IMR-90 (cell line): ENCODE measurements at regions not wholly inside any gene's neighbourhood (a gene's known extent, or its start where the extent isn't known, plus 50 kb on each side); places are given as distances from the start of the nearest gene placed in this dataset.

Experiments
- ATAC-seq: fragments of 200-7000 bp; cut with Tn5 transposase; 2 replicates; pipeline ENCODE4 v1.9.1; 2020; ENCODE audit warnings: low read depth, mild to moderate bottlenecking, moderate library complexity
- BruUV-seq: library from RNA; stranded (reverse); fragments of 400-500 nt; replicated peaks from 2 replicates; lab custom pipeline; 2021; lab: Mats Ljungman, UMichigan
- CTCF ChIA-PET: fragments of 300-600 bp; formaldehyde crosslinking; extraction: SDS; loops from one replicate; lab custom pipeline; 2021; ENCODE audit warnings: antibody characterized with exemption; lab: Yijun Ruan, JAX
- POLR2A ChIA-PET: fragments of 300-600 bp; sonication (Branson Sonifier 250); formaldehyde crosslinking; loops from one replicate; lab custom pipeline; 2022; ENCODE audit warnings: antibody characterized with exemption; ENCODE audit not compliant: unreplicated experiment; lab: Charles Lee
- DNase-seq: peaks from one replicate; pipeline ENCODE4 v3.0.0; 2013
- H2AFZ ChIP-seq: replicated peaks from 2 replicates; pipeline ENCODE3; 2013; ENCODE audit warnings: low read length, mild to moderate bottlenecking; ENCODE audit not compliant: poor library complexity
- H2AK5ac ChIP-seq: 2 replicates; pipeline ENCODE4 v1.6.1; 2013; ENCODE audit warnings: low read depth, low read length, inconsistent platforms
- H2AK9ac ChIP-seq: replicated peaks from 2 replicates; pipeline ENCODE3; 2013; ENCODE audit warnings: mild to moderate bottlenecking, low read depth, low read length, moderate library complexity; ENCODE audit not compliant: poor library complexity
- H2BK120ac ChIP-seq: 2 replicates; pipeline ENCODE4 v1.6.1; 2013; ENCODE audit warnings: low read depth, low read length, inconsistent platforms
- H2BK15ac ChIP-seq: 3 replicates; pipeline ENCODE4 v1.6.1; 2013; ENCODE audit warnings: low read depth, low read length, inconsistent platforms
- H2BK20ac ChIP-seq: 2 replicates; pipeline ENCODE4 v1.6.1; 2013; ENCODE audit warnings: low read depth, mild to moderate bottlenecking, inconsistent platforms, low read length, moderate library complexity
- H2BK5ac ChIP-seq: 2 replicates; pipeline ENCODE4 v1.6.1; 2013; ENCODE audit warnings: mild to moderate bottlenecking, low read depth, low read length, inconsistent platforms; ENCODE audit not compliant: poor library complexity, severe bottlenecking
- H3K14ac ChIP-seq: replicated peaks from 2 replicates; pipeline ENCODE4 v1.6.1; 2013; ENCODE audit warnings: low read depth, low read length, inconsistent platforms
- H3K18ac ChIP-seq: 2 replicates; pipeline ENCODE4 v1.6.1; 2013; ENCODE audit warnings: low read depth, low read length, control low read depth
- H3K23ac ChIP-seq: 2 replicates; pipeline ENCODE4 v1.6.1; 2013; ENCODE audit warnings: low read depth, low read length, inconsistent platforms
- H3K27ac ChIP-seq: 2 replicates; pipeline ENCODE4 v1.5.1; 2013; ENCODE audit warnings: mild to moderate bottlenecking, control low read depth, low read length; ENCODE audit not compliant: insufficient read depth
- H3K27me3 ChIP-seq: 2 replicates; pipeline ENCODE4 v1.6.1; 2013; ENCODE audit warnings: low read length; ENCODE audit not compliant: control insufficient read depth, insufficient read depth
- H3K36me3 ChIP-seq: 2 replicates; pipeline ENCODE4 v1.6.1; 2013; ENCODE audit warnings: low read length, mixed read lengths; ENCODE audit not compliant: control insufficient read depth, insufficient read depth
- H3K4ac ChIP-seq: 2 replicates; pipeline ENCODE4 v1.6.1; 2013; ENCODE audit warnings: low read depth, low read length, inconsistent platforms
- H3K4me1 ChIP-seq: 2 replicates; pipeline ENCODE4 v1.6.1; 2013; ENCODE audit warnings: low read length, mixed read lengths; ENCODE audit not compliant: control insufficient read depth, insufficient read depth
- H3K4me2 ChIP-seq: 2 replicates; pipeline ENCODE4 v1.6.1; 2013; ENCODE audit warnings: low read depth, mild to moderate bottlenecking, control low read depth, low read length, moderate library complexity
- H3K4me3 ChIP-seq: 2 replicates; pipeline ENCODE4 v1.5.1; 2013; ENCODE audit warnings: low read depth, mild to moderate bottlenecking, control low read depth, low read length, moderate library complexity; ENCODE audit not compliant: insufficient read depth
- H3K56ac ChIP-seq: 2 replicates; pipeline ENCODE4 v1.6.1; 2013; ENCODE audit warnings: low read length, inconsistent platforms; ENCODE audit not compliant: insufficient read depth; ENCODE audit errors: extremely low read depth
- H3K79me1 ChIP-seq, 2 experiments: 2 replicates each; pipeline ENCODE4 v1.6.1; 2013; ENCODE audit warnings: low read length in 2 of 2, inconsistent platforms in 1 of 2, low read depth in 1 of 2
- H3K9ac ChIP-seq: 2 replicates; pipeline ENCODE4 v1.6.1; 2013; ENCODE audit warnings: low read depth, low read length, control low read depth
- H3K9me1 ChIP-seq: 2 replicates; pipeline ENCODE4 v1.6.1; 2013; ENCODE audit warnings: low read length, inconsistent platforms; ENCODE audit not compliant: insufficient read depth
- H3K9me3 ChIP-seq: 2 replicates; pipeline ENCODE4 v1.6.1; 2013; ENCODE audit warnings: low read length; ENCODE audit not compliant: control insufficient read depth, insufficient read depth
- H4K20me1 ChIP-seq: 2 replicates; pipeline ENCODE4 v1.6.1; 2013; ENCODE audit warnings: low read length, inconsistent platforms; ENCODE audit not compliant: insufficient read depth
- H4K5ac ChIP-seq: 2 replicates; pipeline ENCODE4 v1.6.1; 2013; ENCODE audit warnings: mild to moderate bottlenecking, low read depth, low read length, control low read depth
- H4K8ac ChIP-seq, 2 experiments: 2 replicates each; pipeline ENCODE4 v1.6.1; 2013; ENCODE audit warnings: low read depth in 2 of 2, low read length in 2 of 2, control low read depth in 1 of 2, inconsistent platforms in 1 of 2
- H4K91ac ChIP-seq: 2 replicates; pipeline ENCODE4 v1.6.1; 2013; ENCODE audit warnings: low read depth, low read length, inconsistent platforms; ENCODE audit not compliant: insufficient read depth
- BHLHE40 ChIP-seq: fragments of 150-350 bp; IDR thresholded peaks from 2 replicates; pipeline ENCODE4 v1.6.1; 2016; ENCODE audit warnings: mild to moderate bottlenecking, low read depth, low read length
- CEBPB ChIP-seq: IDR thresholded peaks from 2 replicates; pipeline ENCODE4 v1.6.1; 2012; ENCODE audit warnings: low read depth, low read length, improper control_type of control experiment
- CHD1 ChIP-seq: IDR thresholded peaks from 2 replicates; pipeline ENCODE4 v1.6.1; 2012; ENCODE audit warnings: low read depth, low read length, improper control_type of control experiment
- CTCF ChIP-seq: conservative IDR thresholded peaks from 2 replicates; pipeline ENCODE4 v1.5.1; 2012; ENCODE audit warnings: mild to moderate bottlenecking, low read depth, low read length, improper control_type of control experiment
- FOS ChIP-seq: fragments of 150-350 bp; IDR thresholded peaks from 2 replicates; pipeline ENCODE4 v1.6.1; 2016; ENCODE audit warnings: low read depth, low read length
- MAFK ChIP-seq: IDR thresholded peaks from 2 replicates; pipeline ENCODE4 v1.6.1; 2012; ENCODE audit warnings: low read depth, low read length, improper control_type of control experiment
- MAZ ChIP-seq: IDR thresholded peaks from 2 replicates; pipeline ENCODE4 v1.6.1; 2012; ENCODE audit warnings: low read depth, mild to moderate bottlenecking, low read length, improper control_type of control experiment, moderate library complexity, borderline replicate concordance
- MXI1 ChIP-seq: IDR thresholded peaks from 2 replicates; pipeline ENCODE4 v1.6.1; 2012; ENCODE audit warnings: low read depth, mild to moderate bottlenecking, low read length, moderate library complexity, borderline replicate concordance
- NFE2L2 ChIP-seq: fragments of 150-350 bp; IDR thresholded peaks from 2 replicates; pipeline ENCODE4 v1.6.1; 2016; ENCODE audit warnings: low read depth, mild to moderate bottlenecking, low read length
- POLR2A ChIP-seq: IDR thresholded peaks from 2 replicates; pipeline ENCODE4 v1.6.1; 2012; ENCODE audit warnings: mild to moderate bottlenecking, low read depth, low read length
- RAD21 ChIP-seq: IDR thresholded peaks from 2 replicates; pipeline ENCODE4 v1.6.1; 2012; ENCODE audit warnings: low read length, improper control_type of control experiment
- RCOR1 ChIP-seq: IDR thresholded peaks from 2 replicates; pipeline ENCODE4 v1.6.1; 2012; ENCODE audit warnings: mild to moderate bottlenecking, low read length, improper control_type of control experiment; ENCODE audit not compliant: insufficient replicate concordance
- RFX5 ChIP-seq: IDR thresholded peaks from 2 replicates; pipeline ENCODE4 v1.8.0; 2012; ENCODE audit warnings: low read depth, mild to moderate bottlenecking, low read length, moderate library complexity
- SMC3 ChIP-seq: fragments of 150-350 bp; IDR thresholded peaks from 2 replicates; pipeline ENCODE4 v1.6.1; 2016; ENCODE audit warnings: low read depth, mild to moderate bottlenecking, antibody characterized with exemption, low read length, moderate library complexity
- USF2 ChIP-seq: fragments of 150-350 bp; IDR thresholded peaks from 2 replicates; pipeline ENCODE4 v1.6.1; 2017; ENCODE audit warnings: mild to moderate bottlenecking, antibody characterized with exemption, low read length, low read depth
- WGBS, 2 experiments: methylation state at CpG; one replicate each; pipeline versions ENCODE4 v1.1.5 to v1.1.7; 2013; ENCODE audit warnings: missing lambda C conversion rate in 2 of 2; ENCODE audit not compliant: insufficient read length in 1 of 2; ENCODE audit errors: extremely low coverage in 2 of 2; 5-methylcytosine and 5-hydroxymethylcytosine counted together
- dilution Hi-C: fragments of 300-500 bp; cut with HindIII; formaldehyde crosslinking; loops from one replicate; pipeline ENCODE4 v1.14.3; 2018; ENCODE audit warnings: low sequenced_read_pairs; ENCODE audit not compliant: unreplicated experiment
- in situ Hi-C: fragments of 300-500 bp; cut with MboI; formaldehyde crosslinking; loops from 3 replicates; pipeline ENCODE4 v1.14.3; 2019; ENCODE audit warnings: low sequenced_read_pairs, inconsistent platforms, mixed read lengths
- intact Hi-C: fragments of 100-400 bp; cut with micrococcal nuclease; formaldehyde crosslinking; loops from 2 replicates; pipeline ENCODE4 v1.10.0; 2022
- TF ChIP-seq, protein P1 (sequence below): fragments of 150-350 bp; IDR thresholded peaks from 2 replicates; pipeline ENCODE4 v1.6.1; 2016; ENCODE audit warnings: low read depth, mild to moderate bottlenecking, low read length, moderate library complexity, borderline replicate concordance

DNA sequence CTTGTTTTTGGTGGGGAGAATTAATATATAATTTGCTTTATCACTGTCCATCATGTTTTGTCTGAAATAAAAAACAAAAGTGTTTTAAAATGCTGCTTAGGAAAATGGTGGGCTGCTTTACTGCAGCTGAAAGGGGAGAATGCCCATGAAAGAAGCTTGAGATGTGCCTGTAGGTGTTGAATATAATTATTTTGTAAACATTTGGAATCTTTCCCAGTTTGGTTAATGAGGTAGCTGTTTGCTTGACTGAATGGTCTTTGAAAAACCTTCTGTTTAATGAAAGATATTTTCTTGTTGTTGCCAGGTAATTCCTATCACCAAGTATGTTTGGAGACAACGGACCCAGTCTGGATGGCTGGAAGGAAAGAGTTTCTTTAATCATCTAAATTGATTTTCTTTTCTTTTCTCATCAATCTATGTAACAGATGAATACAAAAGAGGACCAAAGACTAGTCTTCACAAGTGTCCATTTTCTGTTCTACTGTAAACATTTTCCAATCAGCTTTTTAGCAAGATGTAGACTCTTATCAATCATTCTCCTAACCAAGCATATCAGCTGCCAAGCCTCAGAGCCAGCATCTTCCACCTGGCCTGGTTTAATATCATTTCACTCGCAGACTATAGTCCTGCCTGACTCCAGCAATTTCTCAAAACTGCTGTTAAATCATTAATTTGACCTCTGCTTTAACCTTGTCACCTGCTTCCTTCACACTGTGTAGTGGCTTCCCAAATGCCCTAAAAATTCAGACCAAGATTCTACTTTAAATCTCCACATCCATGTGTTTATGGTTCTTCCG is 441.2 kb upstream of the CHD1 start:
- Histone ChIP-seq H3K4me1 (no peaks in the 10 kb centered on the region), H3K9me1 (no peaks in the 10 kb centered on the region), H3K27me3 (no peaks in the 10 kb centered on the region), H4K91ac (no peak overlapping the region), H3K14ac (no peak overlapping the region), H2BK15ac (no peak overlapping the region), H2BK20ac (no peak overlapping the region), H3K4me3 (no peak overlapping the region), H2BK120ac (no peak overlapping the region), H3K27ac (no peak overlapping the region), H2AK5ac (no peak overlapping the region), H3K23ac (no peak overlapping the region), H2AFZ (no peak overlapping the region), H4K20me1 (no peaks in the 10 kb centered on the region), H3K79me1 (no peaks in the 10 kb centered on the region), H3K56ac (no peak overlapping the region), H3K36me3 (no peaks in the 10 kb centered on the region), H3K18ac (no peak overlapping the region), H3K4ac (no peak overlapping the region), H4K8ac (no peak overlapping the region), H4K5ac (no peak overlapping the region), H2AK9ac (no peak overlapping the region), H3K9me3 (peaks cover 4% of the 10 kb centered on the region; the same call in 1 of the 2 replicates), H3K9ac (no peak overlapping the region), H3K4me2 (no peak overlapping the region), H2BK5ac (no peak overlapping the region)
- ATAC-seq (no peak), DNase-seq (no peak)
- in situ Hi-C loops = no loop called here
- TF ChIP-seq RAD21 (no peak), POLR2A (no peak), MXI1 (no peak), FOS (no peak), USF2 (no peak), CHD1 (no peak), NFE2L2 (no peak), CTCF (no peak), RCOR1 (no peak), RFX5 (no peak), MAFK (no peak), BHLHE40 (no peak), SMC3 (no peak), MAZ (no peak), CEBPB (no peak)
- TF ChIP-seq, protein P1, sequence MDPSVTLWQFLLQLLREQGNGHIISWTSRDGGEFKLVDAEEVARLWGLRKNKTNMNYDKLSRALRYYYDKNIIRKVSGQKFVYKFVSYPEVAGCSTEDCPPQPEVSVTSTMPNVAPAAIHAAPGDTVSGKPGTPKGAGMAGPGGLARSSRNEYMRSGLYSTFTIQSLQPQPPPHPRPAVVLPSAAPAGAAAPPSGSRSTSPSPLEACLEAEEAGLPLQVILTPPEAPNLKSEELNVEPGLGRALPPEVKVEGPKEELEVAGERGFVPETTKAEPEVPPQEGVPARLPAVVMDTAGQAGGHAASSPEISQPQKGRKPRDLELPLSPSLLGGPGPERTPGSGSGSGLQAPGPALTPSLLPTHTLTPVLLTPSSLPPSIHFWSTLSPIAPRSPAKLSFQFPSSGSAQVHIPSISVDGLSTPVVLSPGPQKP = no peak
- no TSS peak for BruUV-seq
- POLR2A ChIA-PET = no interaction called here
- WGBS, 2 experiments = 8% methylated on average over 2 of the region's 3 CpGs; no CpG with 5 or more reads in 1 of the 2 experiments
- dilution Hi-C loops = no loop called here
- intact Hi-C loops = no loop called here
- CTCF ChIA-PET = no interaction called here
